GM18505 (cell line): ENCODE measurements at regions not wholly inside any gene's neighbourhood (a gene's known extent, or its start where the extent isn't known, plus 50 kb on each side); places are given as distances from the start of the nearest gene placed in this dataset.
"Not testable (repeated sequence)": the region's sequence is repeated elsewhere in the genome, so short reads cannot be mapped to it uniquely, and the experiment has no call there.

ENCODE experiments used
- ATAC-seq: cut with Tn5 transposase; IDR thresholded peaks from one replicate; pipeline ENCODE4 v1.9.1; 2021; ENCODE audit not compliant: unreplicated experiment
- POLR2A ChIP-seq: IDR thresholded peaks from 4 replicates; pipeline ENCODE4 v1.6.1; 2011; ENCODE audit warnings: borderline replicate concordance; ENCODE audit not compliant: insufficient read depth, insufficient read length; ENCODE audit errors: extremely low read depth

DNA sequence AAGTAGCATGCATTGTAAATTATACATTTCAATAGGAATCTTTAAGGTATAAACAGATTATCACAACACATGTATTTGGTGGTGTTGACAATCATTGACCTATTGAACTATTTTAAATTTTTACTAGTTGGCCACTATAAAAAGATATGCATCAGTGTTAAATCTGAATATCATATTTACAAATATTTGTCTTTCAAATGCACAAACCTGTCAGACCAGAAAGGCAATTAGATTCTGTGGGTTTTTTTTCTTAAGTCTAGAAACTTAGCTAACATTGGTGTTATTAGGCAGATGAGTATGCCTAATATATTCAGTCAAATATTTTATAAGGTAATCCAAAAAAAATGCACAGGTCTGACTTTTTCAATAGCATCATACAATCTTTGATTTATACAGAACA is 241.4 kb upstream of the DGKB start:
- TF ChIP-seq POLR2A, result no peak
- no peak for ATAC-seq

- no peak for ATAC-seq
- no peak for TF ChIP-seq POLR2A
These were observed 240.6 kb upstream of the DGKB start for GRCh38 chr7:15143121-15143520.

- ATAC-seq, result no peak
- no peak for TF ChIP-seq POLR2A
These were observed 237.9 kb upstream of the DGKB start for GRCh38 chr7:15140431-15140830.

GRCh38 chr7:15131661-15132060 is 229.1 kb upstream of the DGKB start:
- TF ChIP-seq POLR2A, result no peak

DNA sequence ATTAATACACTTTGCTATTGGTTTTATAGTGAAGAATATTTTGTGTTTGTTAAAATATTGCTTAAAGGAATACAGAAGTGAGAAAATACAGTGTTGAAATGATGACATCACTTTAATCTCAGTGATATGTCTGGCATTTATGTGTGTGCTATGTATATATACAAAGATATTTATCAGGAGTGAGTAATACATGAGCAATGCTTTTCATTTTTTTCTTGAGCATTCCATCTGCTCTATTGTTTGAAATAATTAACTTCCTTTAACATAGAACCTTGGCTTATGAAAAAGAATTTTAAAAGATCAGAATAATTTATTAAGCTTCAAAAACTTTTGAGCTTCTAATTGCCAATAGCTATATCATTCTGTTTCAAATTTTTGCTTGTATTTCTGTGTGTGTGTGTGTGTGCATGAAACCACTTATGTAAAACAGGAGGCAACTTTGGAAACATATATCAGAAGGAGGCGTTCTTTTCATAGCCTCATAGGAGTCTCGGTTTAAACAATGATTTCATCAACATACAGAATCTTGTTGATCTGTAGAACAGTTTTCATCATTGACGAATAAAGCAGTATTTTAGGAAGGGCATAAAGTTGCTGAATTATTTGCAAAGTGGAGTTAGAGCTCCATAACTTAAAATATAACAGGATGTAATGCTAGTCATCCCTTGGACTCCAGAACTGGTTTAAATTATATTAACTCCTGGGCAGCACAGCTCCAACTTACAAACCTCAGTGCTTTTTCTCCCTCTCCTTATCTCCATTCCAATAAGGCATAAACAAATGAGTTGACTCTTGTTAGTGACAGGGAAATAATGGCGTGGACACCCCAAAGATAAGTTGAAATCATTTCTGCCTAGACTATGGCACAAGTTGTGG is 228.4 kb upstream of the DGKB start:
- TF ChIP-seq POLR2A, result no peak
- ATAC-seq, result no peak

More at GRCh38 chr7:15131661-15132060, 229.1 kb upstream of the DGKB start:
- no peak for ATAC-seq

DNA sequence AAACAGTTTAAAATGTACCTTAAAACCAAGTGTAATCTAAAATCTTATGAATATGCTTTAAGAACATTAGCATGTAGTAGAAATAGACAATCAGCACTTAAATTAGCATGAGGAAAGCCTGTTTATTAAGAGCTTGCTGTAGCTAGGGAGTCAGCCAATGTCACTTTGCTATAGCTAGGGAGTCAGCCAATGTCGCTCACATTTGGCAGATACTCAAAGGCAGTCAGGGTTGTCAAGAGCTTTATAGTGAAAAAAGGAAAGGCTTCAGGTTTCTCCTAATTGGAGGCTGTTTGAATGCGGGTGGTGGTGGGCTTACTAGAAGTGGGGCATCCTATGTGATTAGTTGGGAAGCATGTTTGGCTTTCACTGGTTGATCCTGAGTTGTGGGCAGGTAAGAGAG is 226.2 kb upstream of the DGKB start:
- no peak for TF ChIP-seq POLR2A
- ATAC-seq, result no peak

GRCh38 chr7:15126653-15127052 is 224.1 kb upstream of the DGKB start:
- ATAC-seq, result not testable (repeated sequence)

DNA sequence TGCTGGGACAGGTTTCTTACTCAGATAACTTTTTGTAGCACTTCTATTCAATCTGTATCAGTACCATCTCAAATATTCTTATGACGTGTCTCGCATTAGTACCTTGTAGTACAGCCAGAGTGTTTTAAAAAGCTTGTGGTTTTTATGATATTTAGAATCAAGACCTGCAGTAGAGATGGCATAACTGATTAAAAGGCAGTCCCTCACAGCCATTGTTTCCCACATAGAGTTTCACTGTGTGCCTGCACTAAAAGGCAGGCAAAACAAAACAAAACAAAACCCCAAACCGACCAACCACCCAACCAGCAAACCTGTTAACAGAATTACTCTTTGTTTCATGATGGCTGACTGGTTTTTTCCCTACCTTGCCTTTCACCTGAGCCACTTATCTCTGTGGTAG is 221.3 kb upstream of the DGKB start:
- TF ChIP-seq POLR2A, result no peak
- no peak for ATAC-seq

- ATAC-seq, result no peak
- no peak for TF ChIP-seq POLR2A
These were observed 211.2 kb upstream of the DGKB start for GRCh38 chr7:15113752-15114151.

GRCh38 chr7:15105711-15106110 is 203.2 kb upstream of the DGKB start:
- no peak for TF ChIP-seq POLR2A

GRCh38 chr7:15104411-15105092 is 202.0 kb upstream of the DGKB start:
- TF ChIP-seq POLR2A, result no peak
- ATAC-seq, result no peak

More at GRCh38 chr7:15105711-15106110, 203.2 kb upstream of the DGKB start:
- ATAC-seq, result no peak

GRCh38 chr7:15099074-15099473 is 196.5 kb upstream of the DGKB start:
- ATAC-seq, result no peak

GRCh38 chr7:15096853-15097252 is 194.3 kb upstream of the DGKB start:
- no peak for TF ChIP-seq POLR2A
- ATAC-seq, result no peak

More at GRCh38 chr7:15099074-15099473, 196.5 kb upstream of the DGKB start:
- no peak for TF ChIP-seq POLR2A

DNA sequence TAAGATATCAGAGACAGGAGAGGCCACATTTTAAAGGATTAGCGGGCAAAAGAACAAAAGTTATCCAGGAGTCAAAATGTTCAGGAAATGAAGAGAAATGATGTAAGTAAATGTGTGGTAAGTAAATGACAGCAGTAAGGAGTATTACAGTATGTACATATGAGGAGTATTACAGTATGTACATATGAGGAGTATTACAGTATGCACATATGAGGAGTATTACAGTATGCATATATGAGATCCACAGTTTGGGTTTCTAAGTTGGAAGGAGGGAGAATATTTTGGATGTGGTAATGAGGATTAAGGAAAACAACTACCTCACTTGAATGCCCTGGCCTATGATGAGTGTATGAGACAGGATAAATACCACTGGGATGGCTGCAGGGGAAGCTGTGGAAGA is 192.4 kb upstream of the DGKB start:
- no peak for ATAC-seq

More for the DNA sequence above, 192.4 kb upstream of the DGKB start:
- TF ChIP-seq POLR2A, result no peak
